ENCODE measurements at regions not wholly inside any gene's neighbourhood (a gene's known extent, or its start where the extent isn't known, plus 50 kb on each side); places are given as distances from the start of the nearest gene placed in this dataset.
"Not testable (repeated sequence)": the region's sequence is repeated elsewhere in the genome, so short reads cannot be mapped to it uniquely, and the experiment has no call there.

DNA sequence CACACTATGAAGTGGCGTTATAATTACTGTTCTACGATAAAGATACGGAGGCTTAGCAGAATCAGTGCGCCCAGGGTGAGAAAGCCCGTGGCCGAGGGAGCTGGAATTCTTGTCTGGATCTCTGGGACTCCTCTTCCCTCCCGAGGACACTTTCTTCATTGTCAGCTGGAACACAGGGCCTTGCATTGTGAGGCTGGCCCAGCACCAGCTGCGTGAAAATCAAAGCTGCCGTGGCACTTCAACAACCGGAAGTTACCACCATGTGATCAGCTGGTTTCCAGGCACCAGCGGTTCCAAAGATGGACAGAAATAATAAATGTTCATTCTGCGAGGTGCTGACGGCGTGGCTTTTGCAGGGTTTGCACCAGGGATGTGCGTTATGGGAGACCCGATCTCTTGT, 234.0 kb upstream of the PITRM1 start:
- FAIRE-seq, result no peak

DNA sequence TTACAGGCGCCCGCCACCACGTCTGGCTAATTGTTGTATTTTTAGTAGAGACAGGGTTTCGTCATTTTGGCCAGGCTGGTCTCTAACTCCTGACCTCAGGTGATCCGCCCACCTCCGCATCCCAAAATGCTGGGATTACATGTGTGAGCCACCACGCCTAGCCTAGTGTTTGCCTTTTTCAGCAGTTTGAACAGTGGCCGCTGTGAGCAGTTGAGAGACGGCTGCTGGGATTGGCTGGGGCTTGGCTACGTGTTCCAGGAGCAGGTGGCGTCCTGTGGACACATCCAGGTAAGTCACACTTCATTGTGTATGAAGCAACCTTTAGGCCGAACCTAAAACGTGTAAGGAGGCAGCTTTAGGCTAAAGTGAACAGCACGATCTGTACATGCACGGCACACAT, 231.8 kb upstream of the PITRM1 start:
- no peak for FAIRE-seq

GRCh38 chr10:3402187-3402751, 229.7 kb upstream of the PITRM1 start:
- no peak for FAIRE-seq

- no peak for FAIRE-seq
Observed at GRCh38 chr10:3401491-3401938, 228.9 kb upstream of the PITRM1 start.

GRCh38 chr10:3400348-3400747, 227.8 kb upstream of the PITRM1 start:
- no peak for FAIRE-seq

DNA sequence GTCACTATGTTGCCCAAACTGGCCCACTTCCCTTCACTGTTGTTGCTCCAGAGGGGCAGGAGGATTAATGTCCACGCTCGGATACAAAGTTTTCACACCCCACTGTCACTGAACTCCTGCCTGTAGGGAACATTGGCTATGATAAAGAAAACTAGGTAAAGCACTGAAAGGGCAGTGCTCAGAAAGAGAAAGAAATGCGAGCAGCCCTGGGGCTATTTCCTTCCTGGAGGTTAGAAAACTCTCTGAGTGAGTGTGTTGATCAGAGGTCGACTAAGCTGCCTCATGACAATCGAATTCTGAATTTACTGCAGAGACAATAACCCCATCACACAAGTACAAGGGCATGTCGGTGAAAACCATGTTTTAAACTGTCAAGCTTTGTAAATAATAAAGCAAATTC, 227.2 kb upstream of the PITRM1 start:
- FAIRE-seq, result no peak

GRCh38 chr10:3398825-3399646, 226.5 kb upstream of the PITRM1 start:
- no peak for FAIRE-seq

GRCh38 chr10:3397846-3398245, 225.3 kb upstream of the PITRM1 start:
- FAIRE-seq, result no peak

DNA sequence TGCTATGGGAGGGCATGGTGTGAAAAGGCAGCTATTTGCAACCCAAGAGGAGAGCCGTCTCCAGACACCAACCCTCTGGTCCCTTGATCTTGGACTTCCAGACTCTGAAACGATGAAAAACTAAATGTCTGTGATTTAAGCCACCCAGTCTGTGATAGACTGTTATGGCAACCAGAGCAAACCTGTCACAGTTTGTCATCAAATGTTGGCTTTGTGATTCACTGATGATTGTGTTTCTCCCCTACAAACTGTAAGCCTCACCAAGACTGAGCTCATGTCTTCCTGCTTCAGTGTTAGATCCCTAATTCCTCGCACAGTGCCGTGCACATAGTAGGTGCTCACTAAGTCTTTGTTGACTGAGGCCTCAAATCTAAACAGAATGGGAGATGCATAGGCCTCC, 224.6 kb upstream of the PITRM1 start:
- no peak for FAIRE-seq

- FAIRE-seq, result no peak
Observed at GRCh38 chr10:3396116-3396515, 223.5 kb upstream of the PITRM1 start.

GRCh38 chr10:3395458-3395861, 222.9 kb upstream of the PITRM1 start:
- FAIRE-seq, result no peak

DNA sequence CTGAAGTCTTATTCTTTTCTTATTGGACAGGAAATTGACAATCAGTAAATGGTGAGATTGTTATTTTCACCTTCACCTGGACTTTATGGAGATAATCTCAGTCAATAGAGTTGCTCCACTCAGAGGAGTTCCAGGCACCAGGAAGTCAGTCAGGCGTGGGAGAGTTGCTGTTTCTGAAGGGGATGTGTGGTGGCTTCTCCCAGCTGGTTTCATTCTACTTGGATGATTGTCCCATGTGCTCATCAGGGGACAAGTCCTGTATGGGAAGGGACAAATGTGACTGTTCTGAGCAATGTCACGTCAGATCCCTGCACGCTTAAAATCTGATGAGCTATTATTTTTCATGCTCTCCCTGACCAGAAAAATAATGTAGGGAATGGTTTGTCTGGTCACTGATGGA, 222.5 kb upstream of the PITRM1 start:
- FAIRE-seq, result no peak

GRCh38 chr10:3393958-3394357, 221.4 kb upstream of the PITRM1 start:
- FAIRE-seq, result no peak

DNA sequence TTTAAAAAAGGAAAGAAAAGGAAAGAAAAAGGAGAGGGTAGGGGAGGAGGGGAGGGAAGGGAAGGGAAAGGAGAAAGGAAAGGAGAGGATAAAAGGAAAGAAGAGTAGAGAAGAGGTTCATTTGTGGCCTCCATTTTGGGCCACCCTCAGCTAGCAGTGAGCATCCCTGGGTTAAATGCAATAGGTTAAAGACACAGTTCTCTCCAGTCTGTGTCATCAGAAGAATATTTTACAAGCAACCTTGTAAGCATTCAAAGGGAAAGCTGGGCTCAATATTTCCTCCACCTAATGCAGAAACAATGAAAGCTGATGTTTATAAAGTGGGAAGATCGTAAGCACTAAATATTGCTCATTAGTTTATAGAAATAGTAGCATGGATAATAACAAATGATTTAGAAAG, 219.1 kb upstream of the PITRM1 start:
- no peak for FAIRE-seq

- no peak for FAIRE-seq
Observed at GRCh38 chr10:3389130-3389529, 216.5 kb upstream of the PITRM1 start.

- FAIRE-seq, result no peak
Observed at GRCh38 chr10:3385487-3385886, 212.9 kb upstream of the PITRM1 start.

DNA sequence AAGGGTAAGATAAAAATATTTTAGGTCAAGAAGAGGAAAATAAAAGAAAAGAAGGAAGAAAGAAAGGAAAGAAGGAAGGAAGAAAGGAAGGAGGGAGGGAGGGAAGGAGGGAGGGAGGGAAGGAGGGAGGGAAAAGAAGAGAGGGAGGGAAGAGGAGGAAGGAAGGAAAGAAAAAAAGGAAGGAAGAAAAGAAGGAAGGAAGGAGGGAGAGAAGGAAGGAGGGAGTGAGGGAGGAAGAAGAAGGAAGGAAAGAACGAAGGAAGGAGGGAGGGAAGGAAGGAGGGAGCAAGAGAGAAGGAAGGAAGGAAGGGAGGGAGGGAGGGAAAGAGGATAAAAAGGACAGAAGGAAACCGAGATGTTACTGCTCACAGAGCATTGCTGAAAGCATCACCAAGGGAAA, 209.5 kb upstream of the PITRM1 start:
- FAIRE-seq, result no peak

DNA sequence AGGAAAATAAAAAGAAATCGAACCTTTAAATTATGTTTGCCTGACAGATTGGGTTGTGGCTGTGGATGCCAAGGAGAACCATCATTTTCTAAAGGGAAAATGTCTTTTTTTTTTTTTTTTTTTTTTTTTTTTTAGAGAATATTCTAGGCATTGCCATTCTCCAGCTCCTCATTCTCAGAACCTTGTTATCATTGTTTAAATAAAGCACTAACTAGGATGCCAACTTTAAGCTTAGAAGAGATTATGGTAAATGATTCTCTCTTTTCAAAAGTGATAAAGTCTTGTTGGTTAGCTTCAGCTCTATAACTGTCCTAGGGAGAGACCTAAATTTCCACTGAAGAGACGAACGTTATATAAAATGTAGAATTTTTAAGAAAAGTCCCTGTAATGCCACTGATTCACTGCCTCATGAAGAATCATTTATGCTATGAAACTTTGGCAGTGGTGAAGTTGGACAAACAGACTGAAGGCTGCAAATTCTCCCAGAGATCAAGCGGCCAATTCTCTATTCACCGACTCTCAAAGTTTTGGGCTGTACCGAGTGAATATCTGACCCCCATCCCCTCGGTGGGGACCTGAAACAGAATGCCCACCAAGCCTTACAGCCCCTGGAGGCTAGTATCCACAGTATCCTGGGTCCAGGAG, 207.9 kb upstream of the PITRM1 start:
- FAIRE-seq, result no peak

DNA sequence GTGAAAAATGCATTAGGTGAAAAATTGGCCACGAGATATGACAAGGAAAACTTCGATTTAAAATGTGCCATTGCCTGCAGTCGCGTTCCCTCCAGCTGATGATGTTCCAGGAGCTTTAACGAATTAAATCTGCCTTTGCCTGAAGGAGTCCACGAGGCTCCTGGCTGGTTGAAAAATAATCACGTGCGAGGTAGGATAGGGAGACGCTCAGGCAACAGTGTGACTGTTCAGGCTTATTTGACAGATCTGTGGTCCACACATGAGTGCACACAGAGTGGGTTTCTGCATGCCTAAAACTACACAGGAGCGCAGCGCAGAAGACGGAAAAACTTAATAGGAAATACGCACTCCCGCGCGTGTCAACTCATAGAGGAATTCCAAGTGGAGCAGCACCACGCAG, 204.0 kb upstream of the PITRM1 start:
- FAIRE-seq, result no peak

DNA sequence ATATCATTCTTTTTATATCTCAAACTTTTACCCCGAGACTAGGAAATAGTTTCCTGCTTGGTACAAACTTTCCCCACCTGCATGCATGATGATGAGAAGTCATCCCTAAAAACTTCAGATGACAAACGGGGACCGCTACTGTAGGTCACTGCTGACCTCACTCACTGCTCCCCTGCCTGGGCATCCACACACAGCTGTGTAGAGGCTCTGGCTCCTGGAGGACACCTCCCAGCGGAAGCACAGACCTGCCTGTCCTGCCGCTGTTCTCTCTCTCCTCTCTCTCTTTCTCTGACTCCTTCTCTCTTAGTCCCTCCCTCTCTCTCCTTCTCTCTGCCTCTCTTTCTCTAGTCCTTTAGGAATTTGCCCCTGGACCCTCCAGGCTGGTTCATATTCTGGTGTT, 202.9 kb upstream of the PITRM1 start:
- no peak for FAIRE-seq

GRCh38 chr10:3374914-3375313, 202.3 kb upstream of the PITRM1 start:
- no peak for FAIRE-seq

- peak; percentile 26 for FAIRE-seq
Observed at GRCh38 chr10:3373374-3374027, 200.9 kb upstream of the PITRM1 start.

- no peak for FAIRE-seq
Observed at GRCh38 chr10:3372281-3372680, 199.7 kb upstream of the PITRM1 start.

GRCh38 chr10:3371624-3372023, 199.0 kb upstream of the PITRM1 start:
- FAIRE-seq, result not testable (repeated sequence)
